Spleen (tissue), 7 donors: ENCODE measurements at regions not wholly inside any gene's neighbourhood (a gene's known extent, or its start where the extent isn't known, plus 50 kb on each side); places are given as distances from the start of the nearest gene placed in this dataset.

Experiments
- CTCF ChIP-seq, 11 experiments: fragments of 200-600 bp in 7 of 11; fragments of 450-650 bp in 4 of 11; sonication (generic) in 4 of 11; IDR thresholded peaks in 8 of 11; conservative IDR thresholded peaks in 3 of 11; 1 replicate in 7 of 11; 2 replicates in 4 of 11; pipeline versions ENCODE4 v1.4.0 to v1.8.0; 2016 to 2021; ENCODE audit warnings: antibody characterized with exemption in 11 of 11, inconsistent platforms in 4 of 11, mild to moderate bottlenecking in 1 of 11
- POLR2AphosphoS5 ChIP-seq, 3 donors: sonication (generic); formaldehyde crosslinking; IDR thresholded peaks; one replicate each; pipeline ENCODE4 v1.5.1; 2017; ENCODE audit warnings: antibody characterized with exemption in 3 of 3
- donor health status: DM: no; HTN: no; CAD: no; lungs with moderate emphysema.
- donor health status: DM: no; HTN: no; CAD: no.
- donor health status: DM: no; HTN: no; CAD: no.

- TF ChIP-seq CTCF (IDR thresholded peaks at IDR 0.05 in 8 of 11, conservative IDR thresholded peaks at IDR 0.05 in 3 of 11) (no peak), POLR2AphosphoS5 (IDR thresholded peaks at IDR 0.05) (no peak)
These were observed 234.9 kb upstream of the STARD13 start for GRCh38 chr13:33520468-33520839.
